ENCODE measurements at regions not wholly inside any gene's neighbourhood (a gene's known extent, or its start where the extent isn't known, plus 50 kb on each side); places are given as distances from the start of the nearest gene placed in this dataset.
"Not testable (repeated sequence)": the region's sequence is repeated elsewhere in the genome, so short reads cannot be mapped to it uniquely, and the experiment has no call there.

- no peak for DNase-seq (ENCODE audit: low read depth)
- no peak for TF ChIP-seq CTCF (conservative IDR thresholded peaks at IDR 0.05; ENCODE audit: control insufficient read depth, insufficient read depth, low read depth, low read length)
- H3K4me3 ChIP-seq (ENCODE audit: control insufficient read depth, low read depth, low read length): no peak overlapping the region
Measured at GRCh38 chr13:61277586-61278276, 137.9 kb downstream of the PCDH20 start.

GRCh38 chr13:61277088-61277487, 138.6 kb downstream of the PCDH20 start:
- no peak for TF ChIP-seq CTCF (conservative IDR thresholded peaks at IDR 0.05; ENCODE audit: control insufficient read depth, insufficient read depth, low read depth, low read length)
- no peak for DNase-seq (ENCODE audit: low read depth)
- no peak overlapping the region for H3K4me3 ChIP-seq (ENCODE audit: control insufficient read depth, low read depth, low read length)

GRCh38 chr13:61276401-61276800, 139.2 kb downstream of the PCDH20 start:
- DNase-seq (ENCODE audit: low read depth): no peak
- TF ChIP-seq CTCF (conservative IDR thresholded peaks at IDR 0.05; ENCODE audit: control insufficient read depth, insufficient read depth, low read depth, low read length): no peak
- no peak overlapping the region for H3K4me3 ChIP-seq (ENCODE audit: control insufficient read depth, low read depth, low read length)

GRCh38 chr13:61275736-61276135, 139.9 kb downstream of the PCDH20 start:
- no peak for TF ChIP-seq CTCF (conservative IDR thresholded peaks at IDR 0.05; ENCODE audit: control insufficient read depth, insufficient read depth, low read depth, low read length)
- H3K4me3 ChIP-seq (ENCODE audit: control insufficient read depth, low read depth, low read length): no peak overlapping the region
- no peak for DNase-seq (ENCODE audit: low read depth)

GRCh38 chr13:61275251-61275650, 140.4 kb downstream of the PCDH20 start:
- no peak overlapping the region for H3K4me3 ChIP-seq (ENCODE audit: control insufficient read depth, low read depth, low read length)
- no peak for DNase-seq (ENCODE audit: low read depth)
- no peak for TF ChIP-seq CTCF (conservative IDR thresholded peaks at IDR 0.05; ENCODE audit: control insufficient read depth, insufficient read depth, low read depth, low read length)

- H3K4me3 ChIP-seq (ENCODE audit: control insufficient read depth, low read depth, low read length); DNase-seq (ENCODE audit: low read depth): not testable (repeated sequence)
Measured at GRCh38 chr13:61266896-61267295, 148.8 kb downstream of the PCDH20 start.

- no peak for DNase-seq (ENCODE audit: low read depth)
- TF ChIP-seq CTCF (conservative IDR thresholded peaks at IDR 0.05; ENCODE audit: control insufficient read depth, insufficient read depth, low read depth, low read length): no peak
- no peak overlapping the region for H3K4me3 ChIP-seq (ENCODE audit: control insufficient read depth, low read depth, low read length)
Measured at GRCh38 chr13:61261746-61262472, 153.7 kb downstream of the PCDH20 start.
